ENCODE measurements at regions not wholly inside any gene's neighbourhood (a gene's known extent, or its start where the extent isn't known, plus 50 kb on each side); places are given as distances from the start of the nearest gene placed in this dataset.

DNA sequence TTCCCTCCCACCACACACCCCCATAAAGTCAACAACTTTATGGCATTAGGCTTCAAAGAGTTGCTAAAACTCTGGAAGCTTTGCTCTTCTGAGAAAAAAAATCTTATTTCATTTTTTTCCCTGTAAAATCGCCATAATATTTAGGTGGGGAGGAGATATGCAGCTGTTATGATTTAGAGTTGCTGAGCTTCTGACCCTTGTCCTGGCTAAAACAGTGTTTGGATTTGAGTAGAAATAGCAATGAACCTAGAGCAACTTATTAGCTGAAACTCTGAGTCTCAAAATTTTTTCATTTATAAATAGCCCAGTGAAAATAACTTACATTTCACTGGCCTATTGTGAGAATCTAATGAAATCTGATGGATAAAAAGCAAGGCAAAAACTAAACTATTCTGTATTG is 482.8 kb upstream of the NFIA start:
- TF ChIP-seq, protein P1, sequence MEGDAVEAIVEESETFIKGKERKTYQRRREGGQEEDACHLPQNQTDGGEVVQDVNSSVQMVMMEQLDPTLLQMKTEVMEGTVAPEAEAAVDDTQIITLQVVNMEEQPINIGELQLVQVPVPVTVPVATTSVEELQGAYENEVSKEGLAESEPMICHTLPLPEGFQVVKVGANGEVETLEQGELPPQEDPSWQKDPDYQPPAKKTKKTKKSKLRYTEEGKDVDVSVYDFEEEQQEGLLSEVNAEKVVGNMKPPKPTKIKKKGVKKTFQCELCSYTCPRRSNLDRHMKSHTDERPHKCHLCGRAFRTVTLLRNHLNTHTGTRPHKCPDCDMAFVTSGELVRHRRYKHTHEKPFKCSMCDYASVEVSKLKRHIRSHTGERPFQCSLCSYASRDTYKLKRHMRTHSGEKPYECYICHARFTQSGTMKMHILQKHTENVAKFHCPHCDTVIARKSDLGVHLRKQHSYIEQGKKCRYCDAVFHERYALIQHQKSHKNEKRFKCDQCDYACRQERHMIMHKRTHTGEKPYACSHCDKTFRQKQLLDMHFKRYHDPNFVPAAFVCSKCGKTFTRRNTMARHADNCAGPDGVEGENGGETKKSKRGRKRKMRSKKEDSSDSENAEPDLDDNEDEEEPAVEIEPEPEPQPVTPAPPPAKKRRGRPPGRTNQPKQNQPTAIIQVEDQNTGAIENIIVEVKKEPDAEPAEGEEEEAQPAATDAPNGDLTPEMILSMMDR (IDR thresholded peaks at IDR 0.05), result no peak
- no peak for TF ChIP-seq POLR2AphosphoS5 (IDR thresholded peaks at IDR 0.05)

All from suprapubic skin (tissue), 3 donors.